Loucy (cell line): ENCODE measurements at regions not wholly inside any gene's neighbourhood (a gene's known extent, or its start where the extent isn't known, plus 50 kb on each side); places are given as distances from the start of the nearest gene placed in this dataset.

Source experiments
- H2AFZ ChIP-seq: fragments of 200-600 bp; sonication (generic); 2 replicates; pipeline ENCODE4 v1.6.0; 2016; ENCODE audit warnings: antibody characterized with exemption, mild to moderate bottlenecking, low read length, moderate library complexity
- H3F3A ChIP-seq: fragments of 200-600 bp; 2 replicates; pipeline ENCODE4 v1.6.0; 2016; ENCODE audit warnings: antibody characterized with exemption, low read depth, mild to moderate bottlenecking
- H3K27me3 ChIP-seq: fragments of 200-600 bp; sonication (generic); 2 replicates; pipeline ENCODE4 v1.6.1; 2014; ENCODE audit warnings: low read length, mild to moderate bottlenecking; ENCODE audit not compliant: insufficient read depth, poor library complexity, severe bottlenecking
- H3K36me3 ChIP-seq: fragments of 200-600 bp; sonication (generic); 2 replicates; pipeline ENCODE4 v1.6.1; 2016; ENCODE audit warnings: low read length; ENCODE audit not compliant: insufficient read depth
- H3K4me1 ChIP-seq: fragments of 200-600 bp; sonication (generic); 2 replicates; pipeline ENCODE4 v1.5.1; 2014; ENCODE audit warnings: low read length, mild to moderate bottlenecking; ENCODE audit not compliant: insufficient read depth, poor library complexity, severe bottlenecking
- H3K4me2 ChIP-seq: fragments of 200-600 bp; sonication (generic); 2 replicates; pipeline ENCODE4 v1.6.0; 2014; ENCODE audit warnings: antibody characterized with exemption, low read length, low read depth, mild to moderate bottlenecking; ENCODE audit not compliant: poor library complexity, severe bottlenecking
- H3K4me3 ChIP-seq: fragments of 200-600 bp; sonication (generic); 2 replicates; pipeline ENCODE4 v1.5.1; 2014; ENCODE audit warnings: low read length, mild to moderate bottlenecking, mixed read lengths; ENCODE audit not compliant: poor library complexity, severe bottlenecking
- H3K79me2 ChIP-seq: fragments of 200-600 bp; sonication (generic); 2 replicates; pipeline ENCODE4 v1.6.1; 2014; ENCODE audit warnings: low read length; ENCODE audit not compliant: insufficient read depth
- H3K9ac ChIP-seq: fragments of 200-600 bp; sonication (generic); 2 replicates; pipeline ENCODE4 v1.6.0; 2014; ENCODE audit warnings: mild to moderate bottlenecking, low read depth, low read length, moderate library complexity; ENCODE audit not compliant: poor library complexity, severe bottlenecking
- H3K9me2 ChIP-seq: fragments of 200-600 bp; sonication (generic); replicated peaks from 2 replicates; pipeline ENCODE4 v1.6.1; 2016; ENCODE audit warnings: low read depth, low read length, mixed read lengths
- H3K9me3 ChIP-seq: fragments of 200-600 bp; sonication (generic); 2 replicates; pipeline ENCODE4 v1.6.1; 2014; ENCODE audit warnings: mild to moderate bottlenecking, antibody characterized with exemption, low read length, low read depth; ENCODE audit not compliant: insufficient read depth
- H4K20me1 ChIP-seq: fragments of 200-600 bp; sonication (generic); 2 replicates; pipeline ENCODE4 v1.6.0; 2014; ENCODE audit warnings: antibody characterized with exemption, low read length, mild to moderate bottlenecking; ENCODE audit not compliant: insufficient read depth, poor library complexity, severe bottlenecking
- EZH2phosphoT487 ChIP-seq: fragments of 200-600 bp; IDR thresholded peaks from 2 replicates; pipeline ENCODE4 v1.6.1; 2018; ENCODE audit warnings: antibody characterized with exemption, mild to moderate bottlenecking, moderate library complexity, borderline replicate concordance
- TF ChIP-seq, protein P1 (sequence below): fragments of 200-600 bp; sonication (generic); conservative IDR thresholded peaks from 2 replicates; pipeline ENCODE4 v1.5.1; 2014; ENCODE audit warnings: mild to moderate bottlenecking, antibody characterized with exemption, low read length

- Histone ChIP-seq H3K4me2 (no peak overlapping the region), H2AFZ (no peak overlapping the region), H3K27me3 (no peaks in the 10 kb centered on the region), H4K20me1 (no peaks in the 10 kb centered on the region), H3K9ac (no peak overlapping the region), H3K4me3 (no peak overlapping the region), H3F3A (no peaks in the 10 kb centered on the region), H3K4me1 (no peaks in the 10 kb centered on the region), H3K36me3 (no peaks in the 10 kb centered on the region), H3K9me3 (no peaks in the 10 kb centered on the region), H3K79me2 (no peaks in the 10 kb centered on the region), H3K9me2 (no peaks in the 10 kb centered on the region)
- no peak for TF ChIP-seq EZH2phosphoT487
- TF ChIP-seq, protein P1, sequence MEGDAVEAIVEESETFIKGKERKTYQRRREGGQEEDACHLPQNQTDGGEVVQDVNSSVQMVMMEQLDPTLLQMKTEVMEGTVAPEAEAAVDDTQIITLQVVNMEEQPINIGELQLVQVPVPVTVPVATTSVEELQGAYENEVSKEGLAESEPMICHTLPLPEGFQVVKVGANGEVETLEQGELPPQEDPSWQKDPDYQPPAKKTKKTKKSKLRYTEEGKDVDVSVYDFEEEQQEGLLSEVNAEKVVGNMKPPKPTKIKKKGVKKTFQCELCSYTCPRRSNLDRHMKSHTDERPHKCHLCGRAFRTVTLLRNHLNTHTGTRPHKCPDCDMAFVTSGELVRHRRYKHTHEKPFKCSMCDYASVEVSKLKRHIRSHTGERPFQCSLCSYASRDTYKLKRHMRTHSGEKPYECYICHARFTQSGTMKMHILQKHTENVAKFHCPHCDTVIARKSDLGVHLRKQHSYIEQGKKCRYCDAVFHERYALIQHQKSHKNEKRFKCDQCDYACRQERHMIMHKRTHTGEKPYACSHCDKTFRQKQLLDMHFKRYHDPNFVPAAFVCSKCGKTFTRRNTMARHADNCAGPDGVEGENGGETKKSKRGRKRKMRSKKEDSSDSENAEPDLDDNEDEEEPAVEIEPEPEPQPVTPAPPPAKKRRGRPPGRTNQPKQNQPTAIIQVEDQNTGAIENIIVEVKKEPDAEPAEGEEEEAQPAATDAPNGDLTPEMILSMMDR, result no peak
These were observed 159.0 kb downstream of the MIS18A start for GRCh38 chr21:32119811-32120210.

GRCh38 chr21:32119389-32119788 lies 159.5 kb downstream of the MIS18A start:
- Histone ChIP-seq H4K20me1 (no peaks in the 10 kb centered on the region), H3K79me2 (no peaks in the 10 kb centered on the region), H3K4me3 (no peak overlapping the region), H3K27me3 (no peaks in the 10 kb centered on the region), H3K9ac (no peak overlapping the region), H2AFZ (no peak overlapping the region), H3K4me1 (no peaks in the 10 kb centered on the region), H3K9me2 (no peaks in the 10 kb centered on the region), H3K36me3 (no peaks in the 10 kb centered on the region), H3K4me2 (no peak overlapping the region), H3F3A (no peaks in the 10 kb centered on the region), H3K9me3 (no peaks in the 10 kb centered on the region)
- TF ChIP-seq EZH2phosphoT487, result no peak
- TF ChIP-seq, protein P1, result no peak

DNA sequence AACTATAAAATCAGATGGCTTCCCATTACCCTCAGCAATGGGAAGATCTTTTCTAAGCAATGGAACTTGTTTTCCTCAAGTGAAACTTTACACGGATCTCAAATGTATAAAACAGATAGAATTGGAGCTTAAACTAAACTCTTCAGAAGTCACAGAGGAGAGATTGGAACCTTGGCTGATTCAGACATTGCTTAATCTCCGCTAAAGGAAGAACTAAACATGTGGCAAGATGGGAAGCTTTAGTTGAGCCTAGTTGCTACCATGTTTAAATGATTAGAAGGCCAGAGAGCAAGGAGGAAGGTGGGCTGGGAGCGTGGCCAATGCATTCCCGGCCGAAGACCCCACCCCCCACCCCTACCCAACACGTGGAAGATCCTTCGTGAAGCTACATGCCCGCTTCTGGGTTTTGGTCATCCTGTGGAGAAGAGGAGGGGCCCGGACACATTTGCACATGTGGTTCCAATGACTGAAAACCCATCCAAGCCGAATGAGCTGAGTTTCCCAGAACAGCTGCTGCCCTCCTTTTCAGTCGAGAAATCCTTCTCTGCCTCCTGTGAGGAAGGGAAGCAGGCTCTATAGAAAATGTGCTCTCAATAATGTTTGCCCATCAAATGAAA lies 164.3 kb downstream of the MIS18A start:
- no peaks in the 10 kb centered on the region for H4K20me1 ChIP-seq
- no peak overlapping the region for H2AFZ ChIP-seq
- H3K4me1 ChIP-seq, result no peaks in the 10 kb centered on the region
- H3K9ac ChIP-seq, result no peak overlapping the region
- no peaks in the 10 kb centered on the region for H3K9me2 ChIP-seq
- no peaks in the 10 kb centered on the region for H3K36me3 ChIP-seq
- H3K4me3 ChIP-seq, result no peak overlapping the region
- H3K27me3 ChIP-seq, result no peaks in the 10 kb centered on the region
- H3K9me3 ChIP-seq, result no peaks in the 10 kb centered on the region
- no peaks in the 10 kb centered on the region for H3K79me2 ChIP-seq
- no peak for TF ChIP-seq EZH2phosphoT487
- TF ChIP-seq, protein P1, result no peak
- H3F3A ChIP-seq, result no peaks in the 10 kb centered on the region
- no peak overlapping the region for H3K4me2 ChIP-seq
